HCT116 (cell line): ENCODE measurements at regions not wholly inside any gene's neighbourhood (a gene's known extent, or its start where the extent isn't known, plus 50 kb on each side); places are given as distances from the start of the nearest gene placed in this dataset.

Experiments
- ATAC-seq: fragments of 200-7000 bp; cut with Tn5 transposase; 2 replicates; pipeline ENCODE4 v1.9.1; 2020; ENCODE audit warnings: mild to moderate bottlenecking, moderate library complexity
- BruUV-seq: library from RNA; stranded (reverse); fragments of 400-500 nt; replicated peaks from 2 replicates; lab custom pipeline; 2021; lab: Mats Ljungman, UMichigan
- CTCF ChIA-PET: fragments of 300-600 bp; sonication (Branson Sonifier 250); formaldehyde crosslinking; loops from one replicate; lab custom pipeline; 2021; ENCODE audit warnings: antibody characterized with exemption; lab: Charles Lee
- POLR2A ChIA-PET: fragments of 300-600, 350-600 bp; sonication (Branson Sonifier 250); formaldehyde crosslinking; loops from one replicate; lab custom pipeline; 2021; ENCODE audit warnings: antibody characterized with exemption; lab: Charles Lee
- RAD21 ChIA-PET, 2 experiments: fragments of 300-600 bp; sonication (Branson Sonifier 250); formaldehyde crosslinking; loops; one replicate each; lab custom pipeline; 2023; ENCODE audit warnings: low total read pairs in 2 of 2; ENCODE audit not compliant: uncharacterized antibody in 2 of 2, unreplicated experiment in 2 of 2, low non-redundant PET in 1 of 2; lab: Charles Lee
- DNase-seq: peaks from one replicate; pipeline ENCODE4 v3.0.0-alpha.2; 2010; ENCODE audit warnings: low read depth, low spot score
- H2AFZ ChIP-seq: fragments of 200-600 bp; shearing (Covaris generic), sonication (generic); 2 replicates; pipeline ENCODE4 v1.6.1; 2017; ENCODE audit warnings: low read depth, mixed run types, mixed read lengths, antibody characterized with exemption, low read length; ENCODE audit not compliant: poor library complexity, severe bottlenecking
- H3K27ac ChIP-seq: 2 replicates; pipeline ENCODE4 v1.5.1; 2012; ENCODE audit warnings: low read depth, low read length
- H3K27me3 ChIP-seq: fragments of 200-600 bp; sonication (generic); 2 replicates; pipeline ENCODE4 v1.6.1; 2016; ENCODE audit warnings: mixed run types, low read length, mixed read lengths; ENCODE audit not compliant: insufficient read depth
- H3K36me3 ChIP-seq, 2 experiments: fragments of 200-500 bp in 1 of 2; fragments of 200-600 bp in 1 of 2; sonication (Bioruptor generic) in 1 of 2; sonication (generic) in 1 of 2; 2 replicates each; pipeline versions ENCODE4 v1.5.1 to v1.6.1; 2014 to 2016; ENCODE audit warnings: low read length in 2 of 2, inconsistent platforms in 1 of 2, mixed read lengths in 1 of 2, mixed run types in 1 of 2; ENCODE audit not compliant: insufficient read depth in 2 of 2, control insufficient read depth in 1 of 2
- H3K4me1 ChIP-seq, 2 experiments: fragments of 200-600 bp in 1 of 2; sonication (generic) in 1 of 2; 2 replicates each; pipeline versions ENCODE4 v1.5.1 to v1.6.1; 2012 to 2017; ENCODE audit warnings: low read length in 2 of 2, inconsistent platforms in 1 of 2, mild to moderate bottlenecking in 1 of 2, mixed read lengths in 1 of 2, mixed run types in 1 of 2, moderate library complexity in 1 of 2; ENCODE audit not compliant: insufficient read depth in 2 of 2, control insufficient read depth in 1 of 2
- H3K4me2 ChIP-seq: fragments of 200-600 bp; sonication (generic); 2 replicates; pipeline ENCODE4 v1.6.1; 2017; ENCODE audit warnings: mixed run types, low read length, mixed read lengths
- H3K4me3 ChIP-seq, 2 experiments: fragments of 200-600 bp in 1 of 2; sonication (generic) in 1 of 2; replicated peaks in 1 of 2; 2 replicates each; pipeline ENCODE4 v1.5.1; 2011 to 2016; ENCODE audit warnings: low read length in 2 of 2, control low read depth in 1 of 2, low read depth in 1 of 2, mild to moderate bottlenecking in 1 of 2, mixed read lengths in 1 of 2, mixed run types in 1 of 2
- H3K79me2 ChIP-seq: fragments of 200-600 bp; sonication (generic); 2 replicates; pipeline ENCODE4 v1.6.1; 2017; ENCODE audit warnings: mild to moderate bottlenecking, mixed run types, low read length, moderate library complexity, mixed read lengths; ENCODE audit not compliant: insufficient read depth
- H3K9ac ChIP-seq: fragments of 200-600 bp; sonication (generic); 2 replicates; pipeline ENCODE4 v1.6.1; 2016; ENCODE audit warnings: low read length, mixed read lengths
- H3K9me2 ChIP-seq: fragments of 200-600 bp; sonication (generic), shearing (Covaris generic); 2 replicates; pipeline ENCODE4 v1.6.1; 2017; ENCODE audit warnings: mixed run types, mild to moderate bottlenecking, moderate library complexity; ENCODE audit not compliant: insufficient read depth
- H3K9me3 ChIP-seq, 2 experiments: fragments of 200-500 bp in 1 of 2; fragments of 200-600 bp in 1 of 2; sonication (Bioruptor generic) in 1 of 2; sonication (generic) in 1 of 2; 2 replicates each; pipeline ENCODE4 v1.6.1; 2014 to 2017; ENCODE audit warnings: low read length in 2 of 2, mixed read lengths in 2 of 2, inconsistent platforms in 1 of 2, low read depth in 1 of 2, mild to moderate bottlenecking in 1 of 2, mixed run types in 1 of 2, moderate library complexity in 1 of 2; ENCODE audit not compliant: control insufficient read depth in 1 of 2, insufficient read depth in 1 of 2
- H4K20me1 ChIP-seq: fragments of 200-600 bp; sonication (generic), shearing (Covaris generic); 2 replicates; pipeline ENCODE4 v1.6.1; 2017; ENCODE audit warnings: mixed run types, mild to moderate bottlenecking, moderate library complexity; ENCODE audit not compliant: insufficient read depth
- ATF3 ChIP-seq: IDR thresholded peaks from 2 replicates; pipeline ENCODE4 v1.6.1; 2012
- CEBPB ChIP-seq: IDR thresholded peaks from 2 replicates; pipeline ENCODE4 v1.6.1; 2012; ENCODE audit warnings: low read depth
- CTCF ChIP-seq, 3 experiments: fragments of 200-600 bp in 1 of 3; sonication (generic) in 1 of 3; IDR thresholded peaks in 2 of 3; conservative IDR thresholded peaks in 1 of 3; 2 replicates each; pipeline ENCODE4 v1.5.1; 2012 to 2017; ENCODE audit warnings: low read depth in 2 of 3, low read length in 2 of 3, antibody characterized with exemption in 1 of 3, borderline replicate concordance in 1 of 3, control low read depth in 1 of 3, mild to moderate bottlenecking in 1 of 3, mixed read lengths in 1 of 3, mixed run types in 1 of 3, moderate library complexity in 1 of 3; ENCODE audit not compliant: insufficient read depth in 1 of 3
- ELF1 ChIP-seq: IDR thresholded peaks from 2 replicates; pipeline ENCODE4 v1.6.1; 2012; ENCODE audit warnings: low read depth, borderline replicate concordance
- EZH2 ChIP-seq: fragments of 200-600 bp; sonication (generic); IDR thresholded peaks from 2 replicates; pipeline ENCODE4 v1.6.1; 2017; ENCODE audit warnings: antibody characterized with exemption, mixed run types
- EZH2phosphoT487 ChIP-seq: fragments of 200-600 bp; IDR thresholded peaks from 2 replicates; pipeline ENCODE4 v1.6.1; 2018; ENCODE audit warnings: antibody characterized with exemption, borderline replicate concordance
- FOSL1 ChIP-seq: IDR thresholded peaks from 2 replicates; pipeline ENCODE4 v1.6.1; 2012; ENCODE audit warnings: low read depth
- JUND ChIP-seq: IDR thresholded peaks from 2 replicates; pipeline ENCODE4 v1.6.1; 2012
- MAX ChIP-seq: IDR thresholded peaks from 2 replicates; pipeline ENCODE4 v1.6.1; 2012
- POLR2A ChIP-seq: IDR thresholded peaks from 2 replicates; pipeline ENCODE4 v1.7.0; 2011; ENCODE audit warnings: borderline replicate concordance; ENCODE audit not compliant: insufficient read depth, insufficient read length; ENCODE audit errors: extremely low read depth
- POLR2AphosphoS5 ChIP-seq: IDR thresholded peaks from 2 replicates; pipeline ENCODE4 v1.6.1; 2011; ENCODE audit warnings: mild to moderate bottlenecking, low read depth, low read length, moderate library complexity
- RAD21 ChIP-seq: IDR thresholded peaks from 2 replicates; pipeline ENCODE4 v1.6.1; 2012; ENCODE audit warnings: low read depth, mild to moderate bottlenecking
- REST ChIP-seq: IDR thresholded peaks from 2 replicates; pipeline ENCODE4 v1.6.1; 2012; ENCODE audit warnings: low read depth
- SIN3A ChIP-seq: IDR thresholded peaks from 2 replicates; pipeline ENCODE4 v1.6.1; 2012; ENCODE audit warnings: low read depth
- SRF ChIP-seq: IDR thresholded peaks from 2 replicates; pipeline ENCODE4 v1.6.1; 2012; ENCODE audit warnings: low read depth
- TCF7L2 ChIP-seq: IDR thresholded peaks from 2 replicates; pipeline ENCODE4 v1.7.0; 2011; ENCODE audit warnings: borderline replicate concordance, inconsistent platforms; ENCODE audit not compliant: insufficient read depth, insufficient read length; ENCODE audit errors: extremely low read depth
- YY1 ChIP-seq: IDR thresholded peaks from 2 replicates; pipeline ENCODE4 v1.6.1; 2011; ENCODE audit warnings: low read length, low read depth, moderate library complexity, mild to moderate bottlenecking; ENCODE audit not compliant: insufficient replicate concordance; ENCODE audit errors: extremely low read depth
- ZBTB33 ChIP-seq: IDR thresholded peaks from 2 replicates; pipeline ENCODE4 v1.6.1; 2011; ENCODE audit warnings: mild to moderate bottlenecking, low read length, moderate library complexity; ENCODE audit not compliant: insufficient replicate concordance; ENCODE audit errors: extremely low read depth
- ZFX ChIP-seq: fragments of 450-650 bp; IDR thresholded peaks from 2 replicates; pipeline ENCODE4 v1.6.1; 2017
- ZNF274 ChIP-seq: fragments of 200-500 bp; sonication (Bioruptor generic); IDR thresholded peaks from 2 replicates; pipeline ENCODE4 v1.6.1; 2014; ENCODE audit warnings: mild to moderate bottlenecking, low read depth, low read length, inconsistent platforms
- intact Hi-C: fragments of 100-400 bp; cut with micrococcal nuclease; formaldehyde crosslinking; loops from 2 replicates; pipeline ENCODE4 v1.10.0; 2022

GRCh38 chr17:14019186-14019956 lies 49.9 kb upstream of the COX10 start:
- Histone ChIP-seq H3K9me2 (no peaks in the 10 kb centered on the region), H3K4me2 (no peak overlapping the region), H3K9ac (no peak overlapping the region), H3K79me2 (no peaks in the 10 kb centered on the region), H2AFZ (no peak overlapping the region), H4K20me1 (no peaks in the 10 kb centered on the region), H3K4me3 (no peak overlapping the region), H3K36me3 (no peaks in the 10 kb centered on the region), H3K27me3 (no peaks in the 10 kb centered on the region), H3K4me1 (peaks cover 0 to 4% of the 10 kb centered on the region in 2 experiments; a peak in 1 of 4 replicates), H3K27ac (no peak overlapping the region), H3K9me3 (no peaks in the 10 kb centered on the region)
- TF ChIP-seq ATF3 (no peak), RAD21 (no peak), ZBTB33 (no peak), TCF7L2 (no peak), MAX (no peak), CTCF (IDR thresholded peaks at IDR 0.05 in 2 of 3, conservative IDR thresholded peaks at IDR 0.05 in 1 of 3; ENCODE audit: borderline replicate concordance in 1 of 3, insufficient read depth in 1 of 3, low read depth in 2 of 3, low read length in 2 of 3) (no peak), POLR2A (no peak), CEBPB (no peak), SIN3A (no peak), EZH2phosphoT487 (no peak), JUND (no peak), POLR2AphosphoS5 (no peak), FOSL1 (no peak), ZNF274 (no peak), ZFX (no peak), ELF1 (no peak), SRF (no peak), EZH2 (no peak), REST (no peak), YY1 (no peak)
- intact Hi-C loops = no loop called here
- POLR2A ChIA-PET = no interaction called here
- DNase-seq = no peak
- no TSS peak for BruUV-seq
- CTCF ChIA-PET = no interaction called here
- ATAC-seq = no peak
- RAD21 ChIA-PET = no interaction called here
